ENCODE measurements at regions not wholly inside any gene's neighbourhood (a gene's known extent, or its start where the extent isn't known, plus 50 kb on each side); places are given as distances from the start of the nearest gene placed in this dataset.

GRCh38 chr12:27190761-27191160 lies 53.3 kb upstream of the STK38L start:
- peak; percentile 52 for DNase-seq (ENCODE audit: low read depth)
- H3K4me3 ChIP-seq (ENCODE audit: control insufficient read depth, low read depth, low read length) = no peak overlapping the region
- TF ChIP-seq CTCF (conservative IDR thresholded peaks at IDR 0.05; ENCODE audit: control insufficient read depth, insufficient read depth, low read depth, low read length) = no peak

- TF ChIP-seq CTCF (conservative IDR thresholded peaks at IDR 0.05; ENCODE audit: control insufficient read depth, insufficient read depth, low read depth, low read length) = no peak
- no peak overlapping the region for H3K4me3 ChIP-seq (ENCODE audit: control insufficient read depth, low read depth, low read length)
- DNase-seq (ENCODE audit: low read depth) = peak; percentile 14
Measured at GRCh38 chr12:27191531-27191930, 52.6 kb upstream of the STK38L start.

- no peak for DNase-seq (ENCODE audit: low read depth)
- no peak for TF ChIP-seq CTCF (conservative IDR thresholded peaks at IDR 0.05; ENCODE audit: control insufficient read depth, insufficient read depth, low read depth, low read length)
- no peak overlapping the region for H3K4me3 ChIP-seq (ENCODE audit: control insufficient read depth, low read depth, low read length)
Measured at GRCh38 chr12:27192118-27192802, 51.8 kb upstream of the STK38L start.

GRCh38 chr12:27193106-27193505 lies 51.0 kb upstream of the STK38L start:
- no peak for TF ChIP-seq CTCF (conservative IDR thresholded peaks at IDR 0.05; ENCODE audit: control insufficient read depth, insufficient read depth, low read depth, low read length)
- peak; percentile 90 for DNase-seq (ENCODE audit: low read depth)
- no peak overlapping the region for H3K4me3 ChIP-seq (ENCODE audit: control insufficient read depth, low read depth, low read length)

GRCh38 chr12:27193854-27194544 lies 50.1 kb upstream of the STK38L start:
- peak; percentile 87 for DNase-seq (ENCODE audit: low read depth)
- no peak overlapping the region for H3K4me3 ChIP-seq (ENCODE audit: control insufficient read depth, low read depth, low read length)
- no peak for TF ChIP-seq CTCF (conservative IDR thresholded peaks at IDR 0.05; ENCODE audit: control insufficient read depth, insufficient read depth, low read depth, low read length)
